CD4-positive, CD25-positive, alpha-beta regulatory T cell (primary cell): ENCODE measurements at regions not wholly inside any gene's neighbourhood (a gene's known extent, or its start where the extent isn't known, plus 50 kb on each side); places are given as distances from the start of the nearest gene placed in this dataset.

ENCODE experiments used
- ATAC-seq, 2 donors: fragments of 150-1000 bp; cut with Tn5 transposase; one replicate each; pipeline ENCODE4 v1.10.0; 2021; ENCODE audit warnings: low read depth in 2 of 2, moderate number of reproducible peaks in 2 of 2, moderate library complexity in 1 of 2
- DNase-seq, 3 donors: peaks; one replicate each; pipeline versions ENCODE4 v3.0.0 to v3.0.0-alpha.2; 2012 to 2022; ENCODE audit warnings: mixed read lengths in 1 of 3
- H3K27ac ChIP-seq: one replicate; pipeline ENCODE4 v1.7.0; 2013; ENCODE audit warnings: mild to moderate bottlenecking, low read length; ENCODE audit not compliant: insufficient read depth, poor library complexity, severe bottlenecking
- H3K27me3 ChIP-seq: one replicate; pipeline ENCODE4 v1.7.0; 2013; ENCODE audit warnings: low read length; ENCODE audit not compliant: control insufficient read depth, insufficient read depth
- H3K36me3 ChIP-seq: one replicate; pipeline ENCODE4 v1.7.0; 2013; ENCODE audit warnings: mild to moderate bottlenecking, low read length, moderate library complexity; ENCODE audit not compliant: control insufficient read depth, insufficient read depth
- H3K4me1 ChIP-seq: 2 replicates; pipeline ENCODE4 v1.7.0; 2013; ENCODE audit warnings: mild to moderate bottlenecking, low read length; ENCODE audit not compliant: insufficient read depth, control insufficient read depth, poor library complexity, severe bottlenecking
- H3K4me3 ChIP-seq: one replicate; pipeline ENCODE4 v1.7.0; 2013; ENCODE audit warnings: low read depth, mild to moderate bottlenecking, low read length, moderate library complexity
- H3K9me3 ChIP-seq, 2 experiments: 1 replicate in 1 of 2; 2 replicates in 1 of 2; pipeline ENCODE4 v1.7.0; 2013; ENCODE audit warnings: low read length in 2 of 2, mild to moderate bottlenecking in 1 of 2, moderate library complexity in 1 of 2; ENCODE audit not compliant: control insufficient read depth in 2 of 2
- H3K27ac Mint-ChIP-seq, 3 donors: one replicate each; pipeline ENCODE4 v1.8.0; 2020 to 2022; ENCODE audit warnings: mild to moderate bottlenecking in 3 of 3, mixed read lengths in 3 of 3, moderate library complexity in 2 of 3
- H3K27me3 Mint-ChIP-seq: one replicate; pipeline ENCODE4 v1.8.0; 2022; ENCODE audit warnings: mild to moderate bottlenecking, mixed read lengths
- H3K36me3 Mint-ChIP-seq: one replicate; pipeline ENCODE4 v1.8.0; 2020; ENCODE audit warnings: mixed read lengths
- H3K4me1 Mint-ChIP-seq, 4 donors: one replicate each; pipeline ENCODE4 v1.8.0; 2020 to 2022; ENCODE audit warnings: mixed read lengths in 4 of 4, mild to moderate bottlenecking in 1 of 4
- H3K4me3 Mint-ChIP-seq, 4 donors: one replicate each; pipeline ENCODE4 v1.8.0; 2020 to 2022; ENCODE audit warnings: mild to moderate bottlenecking in 4 of 4, mixed read lengths in 4 of 4, moderate library complexity in 3 of 4
- H3K9me3 Mint-ChIP-seq, 7 donors: one replicate each; pipeline ENCODE4 v1.8.0; 2020 to 2022; ENCODE audit warnings: mixed read lengths in 7 of 7, mild to moderate bottlenecking in 3 of 7, moderate library complexity in 2 of 7

GRCh38 chr2:3138621-3139020 lies 239.0 kb downstream of the EIPR1 start:
- Mint-ChIP-seq H3K27me3 (no peaks in the 10 kb centered on the region), H3K4me1 (peaks cover 0 to 2% (median 0%) of the 10 kb centered on the region in 4 donors), H3K4me3 (no peak overlapping the region), H3K36me3 (no peaks in the 10 kb centered on the region), H3K27ac (no peak overlapping the region), H3K9me3 (peaks cover 0 to 2% (median 0%) of the 10 kb centered on the region in 7 donors)
- ATAC-seq (no peak), DNase-seq (no peak)
- H3K4me1 ChIP-seq: no peaks in the 10 kb centered on the region
- H3K27ac ChIP-seq: no peak overlapping the region
- H3K9me3 ChIP-seq: no peaks in the 10 kb centered on the region
- no peak overlapping the region for H3K4me3 ChIP-seq
- no peaks in the 10 kb centered on the region for H3K27me3 ChIP-seq
- no peaks in the 10 kb centered on the region for H3K36me3 ChIP-seq

- no peaks in the 10 kb centered on the region for H3K4me1 ChIP-seq
- Mint-ChIP-seq H3K27ac (no peak overlapping the region), H3K36me3 (no peaks in the 10 kb centered on the region), H3K27me3 (no peaks in the 10 kb centered on the region), H3K4me3 (no peak overlapping the region), H3K9me3 (peaks cover 0 to 2% (median 0%) of the 10 kb centered on the region in 7 donors), H3K4me1 (peaks cover 0 to 2% (median 0%) of the 10 kb centered on the region in 4 donors)
- no peak for ATAC-seq
- H3K27ac ChIP-seq: no peak overlapping the region
- no peaks in the 10 kb centered on the region for H3K9me3 ChIP-seq
- DNase-seq: no peak
- no peak overlapping the region for H3K4me3 ChIP-seq
- H3K36me3 ChIP-seq: no peaks in the 10 kb centered on the region
- H3K27me3 ChIP-seq: no peaks in the 10 kb centered on the region
Observed at GRCh38 chr2:3137651-3138300, 239.8 kb downstream of the EIPR1 start.

- no peaks in the 10 kb centered on the region for H3K27me3 ChIP-seq
- ATAC-seq (no peak), DNase-seq (no peak)
- no peak overlapping the region for H3K27ac ChIP-seq
- Mint-ChIP-seq H3K4me1 (peaks cover 0 to 2% (median 0%) of the 10 kb centered on the region in 4 donors), H3K27me3 (no peaks in the 10 kb centered on the region), H3K4me3 (no peak overlapping the region), H3K27ac (no peak overlapping the region), H3K36me3 (no peaks in the 10 kb centered on the region), H3K9me3 (peaks cover 0 to 2% (median 0%) of the 10 kb centered on the region in 7 donors)
- H3K36me3 ChIP-seq: no peaks in the 10 kb centered on the region
- no peaks in the 10 kb centered on the region for H3K9me3 ChIP-seq
- no peak overlapping the region for H3K4me3 ChIP-seq
- H3K4me1 ChIP-seq: no peaks in the 10 kb centered on the region
Observed at GRCh38 chr2:3135676-3136075, 241.9 kb downstream of the EIPR1 start.

GRCh38 chr2:3134026-3134571 lies 243.5 kb downstream of the EIPR1 start:
- Mint-ChIP-seq H3K4me1 (peaks cover 0 to 2% (median 0%) of the 10 kb centered on the region in 4 donors), H3K9me3 (peaks cover 0 to 2% (median 0%) of the 10 kb centered on the region in 7 donors)
- H3K4me3 ChIP-seq: no peak overlapping the region

GRCh38 chr2:3132966-3133365 lies 244.7 kb downstream of the EIPR1 start:
- Histone ChIP-seq H3K4me3 (no peak overlapping the region), H3K4me1 (no peaks in the 10 kb centered on the region), H3K9me3 (no peaks in the 10 kb centered on the region), H3K27me3 (no peaks in the 10 kb centered on the region), H3K27ac (no peak overlapping the region), H3K36me3 (no peaks in the 10 kb centered on the region)
- H3K4me3 Mint-ChIP-seq: no peak overlapping the region
- peaks cover 0 to 2% (median 0%) of the 10 kb centered on the region in 4 donors for H3K4me1 Mint-ChIP-seq
- DNase-seq (no peak), ATAC-seq (no peak)
- H3K36me3 Mint-ChIP-seq: no peaks in the 10 kb centered on the region
- peaks cover 0 to 2% (median 0%) of the 10 kb centered on the region in 7 donors for H3K9me3 Mint-ChIP-seq
- H3K27ac Mint-ChIP-seq: no peak overlapping the region
- H3K27me3 Mint-ChIP-seq: peaks cover 4% of the 10 kb centered on the region

More at GRCh38 chr2:3134026-3134571, 243.5 kb downstream of the EIPR1 start:
- DNase-seq: no peak
- Histone ChIP-seq H3K27me3 (no peaks in the 10 kb centered on the region), H3K36me3 (no peaks in the 10 kb centered on the region), H3K27ac (no peak overlapping the region), H3K4me1 (no peaks in the 10 kb centered on the region), H3K9me3 (no peaks in the 10 kb centered on the region)
- no peak overlapping the region for H3K27ac Mint-ChIP-seq
- H3K4me3 Mint-ChIP-seq: no peak overlapping the region
- no peaks in the 10 kb centered on the region for H3K36me3 Mint-ChIP-seq
- ATAC-seq: no peak
- H3K27me3 Mint-ChIP-seq: peaks cover 2% of the 10 kb centered on the region

GRCh38 chr2:3132466-3132865 lies 245.2 kb downstream of the EIPR1 start:
- H3K4me1 ChIP-seq: no peaks in the 10 kb centered on the region
- no peak overlapping the region for H3K27ac Mint-ChIP-seq
- no peak for DNase-seq
- no peak overlapping the region for H3K4me3 Mint-ChIP-seq
- no peak overlapping the region for H3K4me3 ChIP-seq
- no peak for ATAC-seq
- H3K4me1 Mint-ChIP-seq: peaks cover 0 to 2% (median under 1%) of the 10 kb centered on the region in 4 donors
- H3K36me3 ChIP-seq: no peaks in the 10 kb centered on the region
- H3K36me3 Mint-ChIP-seq: no peaks in the 10 kb centered on the region
- peaks cover 4% of the 10 kb centered on the region for H3K27me3 Mint-ChIP-seq
- no peaks in the 10 kb centered on the region for H3K27me3 ChIP-seq
- no peak overlapping the region for H3K27ac ChIP-seq
- H3K9me3 Mint-ChIP-seq: peaks cover 0 to 2% (median 0%) of the 10 kb centered on the region in 7 donors
- no peaks in the 10 kb centered on the region for H3K9me3 ChIP-seq

GRCh38 chr2:3131636-3132326 lies 245.8 kb downstream of the EIPR1 start:
- no peak overlapping the region for H3K4me3 Mint-ChIP-seq
- H3K4me1 Mint-ChIP-seq: peaks cover 0 to 6% (median under 1%) of the 10 kb centered on the region in 4 donors
- no peaks in the 10 kb centered on the region for H3K36me3 Mint-ChIP-seq
- Histone ChIP-seq H3K9me3 (no peaks in the 10 kb centered on the region), H3K4me1 (no peaks in the 10 kb centered on the region), H3K4me3 (no peak overlapping the region), H3K36me3 (no peaks in the 10 kb centered on the region), H3K27me3 (no peaks in the 10 kb centered on the region), H3K27ac (no peak overlapping the region)
- ATAC-seq (no peak), DNase-seq (no peak)
- H3K27me3 Mint-ChIP-seq: peaks cover 4% of the 10 kb centered on the region
- H3K27ac Mint-ChIP-seq: no peak overlapping the region
- peaks cover 0 to 2% (median 0%) of the 10 kb centered on the region in 7 donors for H3K9me3 Mint-ChIP-seq
